SHP77 (cell line): ENCODE measurements at regions not wholly inside any gene's neighbourhood (a gene's known extent, or its start where the extent isn't known, plus 50 kb on each side); places are given as distances from the start of the nearest gene placed in this dataset.

ENCODE experiments used
- DNase-seq, 2 experiments: peaks; one replicate each; lab custom pipeline; 2025; lab: John Stamatoyannopoulos, UW

- no peak for DNase-seq
These were observed 220.7 kb downstream of the CDC5L start for GRCh38 chr6:44608175-44608574.

DNA sequence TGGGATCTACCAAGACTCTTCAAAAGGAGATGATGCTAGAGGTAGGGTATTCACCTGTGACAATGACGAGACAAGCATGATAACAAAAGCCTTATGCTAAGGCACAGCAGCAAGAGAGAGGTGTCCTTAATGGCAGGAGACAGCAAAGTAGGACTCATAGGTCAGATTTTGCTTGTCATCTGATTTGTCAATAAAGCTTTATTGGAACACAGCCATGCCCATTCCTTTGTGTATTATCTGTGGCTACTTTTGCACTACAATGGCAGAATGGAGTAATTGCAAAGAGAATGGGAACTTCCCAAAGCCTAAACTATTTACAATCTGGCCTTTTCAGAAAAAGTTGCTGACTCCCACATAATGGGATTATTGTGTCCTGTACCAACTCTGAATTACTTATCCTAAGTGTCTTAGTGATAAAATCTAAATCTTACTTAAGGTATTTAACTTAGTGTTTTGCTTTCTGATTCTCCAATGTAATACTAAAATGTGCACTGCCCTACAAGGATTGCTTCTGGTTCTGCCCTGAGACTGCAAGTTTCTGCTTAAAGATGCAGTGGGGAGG lies 221.6 kb downstream of the CDC5L start:
- no peak for DNase-seq

- no peak for DNase-seq
These were observed 226.9 kb downstream of the CDC5L start for GRCh38 chr6:44614396-44614795.

DNA sequence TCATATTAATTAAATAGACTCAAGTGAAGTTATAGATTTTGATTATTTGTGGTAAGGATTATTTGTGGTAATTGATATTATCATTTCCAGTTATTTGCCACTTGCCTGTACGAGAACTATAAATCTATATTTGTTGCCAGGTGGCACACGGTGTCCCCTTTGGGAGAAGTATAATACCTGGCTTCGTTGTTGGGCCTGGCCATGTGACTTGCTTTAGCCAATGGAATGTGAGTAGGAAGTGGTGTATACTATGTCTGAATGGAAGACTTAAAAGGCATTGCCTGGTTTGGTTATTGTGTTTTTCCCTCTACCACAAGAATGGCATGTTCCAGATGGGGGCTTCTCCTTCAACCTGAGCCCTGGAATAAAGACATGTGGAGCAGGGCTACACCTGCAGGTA lies 228.1 kb downstream of the CDC5L start:
- DNase-seq = no peak

- DNase-seq = no peak
These were observed 229.9 kb downstream of the CDC5L start for GRCh38 chr6:44617416-44617815.

DNA sequence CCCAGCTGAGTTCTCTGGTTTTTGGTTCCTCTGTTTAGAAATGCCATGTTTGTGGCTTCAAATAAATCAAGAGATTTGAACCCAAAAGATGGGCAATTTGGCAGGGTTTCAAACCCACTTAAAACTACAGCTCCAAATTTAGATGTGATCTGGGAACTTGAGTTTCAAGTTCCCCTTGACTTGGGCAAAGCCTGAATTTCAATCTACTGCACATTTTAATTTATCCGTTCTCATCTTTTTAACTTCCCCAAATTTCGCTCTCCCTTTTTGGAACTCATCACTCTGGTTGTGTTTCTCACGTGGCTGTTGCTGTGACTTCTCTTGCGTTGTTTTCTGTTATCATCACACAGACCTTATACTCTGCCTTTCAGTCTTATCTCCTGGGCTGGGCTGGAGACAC lies 230.9 kb downstream of the CDC5L start:
- no peak for DNase-seq

DNA sequence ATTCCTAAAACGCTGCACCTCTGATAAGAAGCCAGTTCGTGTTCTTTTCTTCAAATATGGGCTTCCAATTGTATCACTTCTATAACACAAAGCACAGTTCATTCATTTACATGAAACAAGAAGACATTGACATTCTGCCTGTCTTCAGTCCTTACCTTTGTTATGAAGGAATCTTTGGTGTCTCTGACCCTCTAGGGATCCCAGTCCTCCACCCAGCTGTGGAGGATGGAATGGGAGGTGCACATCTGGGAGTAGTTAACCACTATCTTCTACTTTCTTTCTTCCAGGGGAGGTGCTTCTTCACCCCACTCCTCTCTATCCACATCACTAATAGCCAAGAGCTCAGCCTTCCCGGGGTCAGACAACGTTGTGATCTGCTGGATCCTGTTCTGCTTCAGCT lies 233.4 kb downstream of the CDC5L start:
- DNase-seq = no peak

GRCh38 chr6:44621846-44622245 lies 234.3 kb downstream of the CDC5L start:
- no peak for DNase-seq

DNA sequence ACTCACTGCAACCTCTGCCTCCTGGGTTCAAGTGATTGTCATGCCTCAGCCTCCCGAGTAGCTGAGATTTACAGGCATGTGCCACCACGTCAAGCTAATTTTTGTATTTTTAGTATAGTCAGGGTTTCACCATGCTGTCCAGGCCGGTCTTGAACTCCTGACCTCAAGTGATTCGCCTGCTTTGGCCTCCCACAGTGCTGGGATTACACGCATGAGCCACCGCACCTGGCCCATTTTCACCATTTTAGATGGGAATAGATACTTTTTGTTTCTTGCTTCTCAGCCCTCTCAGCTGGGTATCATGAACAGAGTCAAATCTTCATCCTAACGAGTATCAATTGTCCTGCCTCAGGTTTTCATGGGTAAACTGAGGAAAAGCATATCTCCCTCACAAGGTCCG lies 235.0 kb downstream of the CDC5L start:
- no peak for DNase-seq

DNA sequence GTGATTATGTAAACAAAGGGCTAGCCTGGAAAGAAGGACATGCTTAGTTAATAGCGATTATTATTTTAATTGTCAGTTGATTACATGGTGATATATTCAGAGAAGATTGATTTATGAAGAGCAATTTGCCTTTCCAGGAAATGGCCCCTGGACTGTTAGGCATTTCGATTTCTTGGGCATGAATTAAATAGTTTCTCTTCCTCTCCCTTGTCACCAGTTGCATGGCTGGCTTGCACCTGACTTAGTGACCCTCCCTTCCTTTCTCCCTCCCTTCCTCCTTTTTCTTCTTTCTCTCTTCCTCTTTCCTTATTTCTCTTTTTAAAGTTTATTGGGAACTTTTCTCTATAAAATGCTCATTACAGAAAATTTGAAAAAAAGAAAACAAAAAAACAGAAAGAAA lies 235.4 kb downstream of the CDC5L start:
- DNase-seq = no peak

DNA sequence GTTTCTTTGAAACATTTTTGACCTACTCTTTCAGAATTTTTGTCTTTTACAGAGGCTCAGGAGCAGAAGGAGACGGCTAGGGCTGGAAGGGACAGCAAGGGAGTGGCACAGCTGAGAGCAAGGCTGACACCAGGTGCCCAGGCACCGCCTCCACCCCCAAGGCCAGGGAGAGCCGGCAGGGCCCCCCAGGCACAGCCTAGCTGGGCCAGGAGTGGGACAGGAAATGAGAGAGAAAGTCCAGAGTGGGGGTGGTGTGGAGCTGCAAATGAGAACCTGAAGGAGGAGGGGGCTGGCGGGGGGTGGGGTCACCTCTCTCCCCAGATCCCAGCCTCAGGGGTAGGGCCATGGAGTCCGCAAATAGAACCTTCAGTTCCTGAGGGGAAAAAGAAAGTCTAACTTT lies 236.7 kb downstream of the CDC5L start:
- DNase-seq = no peak

- DNase-seq = no peak
These were observed 237.5 kb downstream of the CDC5L start for GRCh38 chr6:44624936-44625573.

GRCh38 chr6:44625996-44626395 lies 238.5 kb downstream of the CDC5L start:
- DNase-seq = no peak

GRCh38 chr6:44626616-44627015 lies 239.1 kb downstream of the CDC5L start:
- DNase-seq = no peak

DNA sequence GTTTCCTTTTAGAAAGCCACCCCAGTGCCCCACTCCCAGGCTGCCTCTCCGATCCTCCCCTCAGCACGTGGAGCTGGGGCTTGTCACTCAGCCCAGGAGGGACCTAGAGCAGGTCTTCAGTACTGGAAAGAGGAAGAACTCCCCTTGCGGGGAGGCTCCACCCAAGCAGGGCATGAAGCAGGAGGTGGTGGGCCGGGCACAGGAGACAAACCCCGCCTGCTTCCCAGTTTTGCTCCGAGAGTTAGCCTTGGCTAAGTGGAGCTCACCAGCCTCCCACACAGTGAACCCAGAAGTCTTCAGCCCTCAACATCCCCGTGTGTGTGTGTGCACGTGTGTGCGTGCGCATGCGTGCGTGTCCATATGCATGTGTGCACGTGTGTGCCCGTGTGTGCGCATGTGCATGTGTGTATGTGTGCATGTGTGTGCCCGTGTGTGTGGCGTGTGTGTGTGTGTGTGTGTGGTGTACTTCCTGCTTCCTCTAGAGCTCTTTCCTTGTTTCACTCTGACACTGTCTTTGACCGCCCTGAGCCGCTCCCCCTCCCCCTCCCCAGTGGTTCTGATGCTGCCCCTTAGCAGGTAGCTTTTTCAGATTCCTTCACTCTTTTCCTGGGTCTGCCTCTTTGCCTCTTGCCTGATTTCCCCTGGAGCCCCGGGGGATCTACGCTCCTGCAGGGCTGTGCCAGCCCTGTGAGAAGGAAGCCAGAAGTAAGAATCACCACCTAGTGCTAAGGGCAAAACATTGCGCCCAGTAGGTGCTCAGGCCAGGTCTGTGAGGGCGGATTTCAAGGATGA lies 239.8 kb downstream of the CDC5L start:
- DNase-seq = no peak

DNA sequence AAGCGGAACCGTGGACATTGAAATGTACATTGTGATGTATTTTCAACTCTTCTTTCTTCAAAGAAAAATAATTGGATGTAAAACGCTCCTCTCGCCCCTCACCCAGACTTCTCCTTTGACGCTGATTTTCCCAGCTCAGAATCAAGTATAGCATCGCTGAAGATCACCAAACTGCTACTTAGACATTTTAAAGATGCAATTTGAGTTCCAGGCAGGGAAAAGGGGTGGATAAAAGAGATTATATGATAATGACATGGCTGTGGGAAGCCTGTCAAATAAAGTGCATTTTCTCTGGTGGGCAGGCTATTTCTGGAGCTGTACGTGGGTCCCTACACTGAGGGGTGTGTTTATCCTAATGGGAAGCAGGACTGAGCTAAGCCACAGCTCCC lies 240.4 kb downstream of the CDC5L start:
- no peak for DNase-seq

DNA sequence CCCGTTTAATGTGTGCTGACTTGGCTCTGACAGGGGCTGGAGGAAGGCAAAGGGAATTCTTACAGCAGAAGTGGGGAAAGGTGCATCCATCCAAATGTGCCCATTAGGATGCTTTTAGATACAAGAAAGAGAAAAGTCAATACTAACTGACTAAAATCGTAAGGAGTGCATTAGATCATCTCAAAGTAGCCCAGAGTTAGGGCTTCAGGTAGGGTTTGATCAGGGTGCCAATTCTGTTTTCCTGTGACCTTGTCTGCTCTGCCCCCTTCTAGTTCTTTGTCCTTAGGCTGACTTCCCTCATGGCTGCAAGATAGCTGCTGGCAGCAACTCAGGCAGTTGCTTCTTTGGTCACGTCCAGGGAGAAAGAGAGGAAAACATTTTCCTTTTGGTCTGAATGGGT lies 240.8 kb downstream of the CDC5L start:
- DNase-seq = no peak

- DNase-seq = no peak
These were observed 242.1 kb downstream of the CDC5L start for GRCh38 chr6:44629636-44630035.

DNA sequence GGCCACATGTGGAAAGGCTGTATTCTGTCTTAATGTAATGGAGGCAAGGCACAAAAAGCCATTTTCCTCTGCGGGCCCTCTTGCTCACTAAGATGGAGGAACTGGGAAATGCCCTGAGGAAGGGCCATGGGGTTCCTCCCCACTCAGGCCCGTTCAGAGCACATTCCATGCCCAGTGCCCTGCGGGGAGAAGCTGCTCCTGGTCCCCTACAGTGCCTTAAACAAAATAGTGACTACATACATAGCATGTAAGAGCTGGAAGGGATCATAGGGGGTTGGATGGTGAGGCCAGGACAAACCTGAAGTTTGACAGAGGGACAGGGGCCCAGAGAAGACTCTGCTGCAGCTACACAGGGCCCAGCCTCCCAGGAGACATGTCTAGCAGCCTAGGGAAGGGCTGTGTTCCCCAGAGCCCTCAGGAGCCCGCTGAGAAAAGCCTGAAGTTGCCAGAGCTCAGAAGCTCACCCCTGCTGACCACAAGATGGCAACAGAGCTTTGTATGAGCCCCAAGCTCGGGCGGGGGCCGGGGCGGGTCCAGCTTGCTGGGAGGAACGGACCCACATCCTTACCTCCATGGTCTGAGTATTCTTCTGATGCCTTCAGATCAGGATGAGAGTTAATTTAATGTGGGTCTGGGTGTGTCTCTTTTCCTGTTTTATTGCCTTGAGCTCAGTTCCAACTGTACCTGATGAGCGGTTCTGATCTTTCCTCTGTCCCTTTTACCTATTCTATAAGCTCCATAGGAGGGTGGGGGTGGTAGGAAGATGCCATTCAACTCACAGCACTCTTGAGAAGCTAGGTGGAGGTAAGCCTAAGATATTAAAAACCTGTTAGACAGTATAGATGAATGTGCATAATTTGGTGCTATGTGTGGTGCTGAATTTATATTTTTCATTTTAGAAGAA lies 242.9 kb downstream of the CDC5L start:
- peak; percentile 30 to 66 for DNase-seq

DNA sequence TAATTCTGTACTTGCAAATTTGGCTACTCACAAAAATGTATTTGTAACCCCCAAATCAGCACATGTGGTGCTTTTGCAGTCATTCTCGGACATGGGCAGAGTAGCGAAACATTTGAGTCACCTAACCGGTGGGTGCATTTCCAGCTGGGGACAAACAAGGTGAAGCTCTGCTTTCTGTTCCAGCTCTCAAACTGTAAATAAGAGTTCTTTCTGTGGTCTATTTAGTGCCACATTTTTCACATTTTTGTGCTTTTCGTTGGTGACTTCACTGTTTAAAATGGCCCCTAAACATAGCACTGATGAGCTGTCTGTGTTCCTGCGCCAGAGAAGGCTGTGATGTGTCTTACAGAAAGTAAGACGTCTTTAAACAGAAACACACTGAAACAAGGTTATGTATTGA lies 244.5 kb downstream of the CDC5L start:
- DNase-seq = no peak

GRCh38 chr6:44634321-44634720 lies 246.8 kb downstream of the CDC5L start:
- no peak for DNase-seq

DNA sequence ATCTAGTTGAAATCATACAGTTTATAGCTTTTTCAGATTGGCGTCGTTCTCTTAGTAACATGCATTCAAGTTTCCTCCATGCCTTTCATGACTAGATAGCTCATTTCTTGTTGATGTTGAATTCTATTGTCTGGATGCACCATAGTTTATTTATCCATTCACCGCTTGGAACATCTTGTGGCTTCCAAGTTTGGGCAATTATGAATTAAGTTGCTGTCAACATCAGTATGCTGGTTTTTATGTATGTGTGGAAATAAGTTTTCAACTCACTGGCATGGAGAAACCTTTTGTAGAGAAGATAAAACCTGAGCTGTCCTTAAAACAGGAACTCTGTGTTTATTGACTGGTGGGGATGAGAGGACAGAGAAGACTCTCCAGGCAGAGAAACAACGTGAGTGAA lies 248.0 kb downstream of the CDC5L start:
- no peak for DNase-seq
